WTC11 (cell line): ENCODE measurements at regions not wholly inside any gene's neighbourhood (a gene's known extent, or its start where the extent isn't known, plus 50 kb on each side); places are given as distances from the start of the nearest gene placed in this dataset.
A peak's percentile ranks its signal among the peaks of the same experiment; 100 is the strongest.

Experiments used
- ATAC-seq: fragments of 200-7000 bp; cut with Tn5 transposase; 2 replicates; pipeline ENCODE4 v1.10.0; 2021; ENCODE audit warnings: mild to moderate bottlenecking, moderate library complexity
- CTCF ChIA-PET: fragments of 300-600 bp; sonication (Branson Sonifier 250); formaldehyde crosslinking; loops from one replicate; lab custom pipeline; 2021; ENCODE audit warnings: antibody characterized with exemption; lab: Charles Lee
- POLR2A ChIA-PET: fragments of 350-600 bp; sonication (Branson Sonifier 250); formaldehyde crosslinking; loops from one replicate; lab custom pipeline; 2021; ENCODE audit warnings: antibody characterized with exemption; lab: Charles Lee
- DNase-seq: peaks from one replicate; pipeline ENCODE4 v3.0.0; 2021; ENCODE audit warnings: low spot score
- H3K27ac Mint-ChIP-seq: 2 replicates; pipeline ENCODE4 v1.8.0; 2021; ENCODE audit warnings: mixed read lengths
- H3K27me3 Mint-ChIP-seq: 2 replicates; pipeline ENCODE4 v1.8.0; 2021; ENCODE audit warnings: low read depth, mild to moderate bottlenecking, moderate library complexity, mixed read lengths
- H3K36me3 Mint-ChIP-seq: 2 replicates; pipeline ENCODE4 v1.8.0; 2021; ENCODE audit warnings: mixed read lengths
- H3K4me1 Mint-ChIP-seq: 2 replicates; pipeline ENCODE4 v1.8.0; 2022; ENCODE audit warnings: mixed read lengths
- H3K4me3 Mint-ChIP-seq: 2 replicates; pipeline ENCODE4 v1.8.0; 2021; ENCODE audit warnings: mild to moderate bottlenecking, moderate library complexity, mixed read lengths
- H3K9me3 Mint-ChIP-seq: 2 replicates; pipeline ENCODE4 v1.8.0; 2021; ENCODE audit warnings: mixed read lengths
- ARID4B ChIP-seq: sonication (generic); formaldehyde crosslinking; IDR thresholded peaks from 2 replicates; pipeline ENCODE4 v1.8.0; 2023; ENCODE audit warnings: missing genetic modification reagents, mild to moderate bottlenecking, borderline replicate concordance
- CREM ChIP-seq: sonication (generic); formaldehyde crosslinking; IDR thresholded peaks from 2 replicates; pipeline ENCODE4 v1.8.1; 2022; ENCODE audit warnings: mild to moderate bottlenecking, missing genetic modification reagents, moderate library complexity
- FOXP4 ChIP-seq: sonication (generic); formaldehyde crosslinking; IDR thresholded peaks from 2 replicates; pipeline ENCODE4 v1.8.0; 2022; ENCODE audit warnings: mild to moderate bottlenecking, missing genetic modification reagents
- MYBL2 ChIP-seq: sonication (generic); formaldehyde crosslinking; IDR thresholded peaks from 2 replicates; pipeline ENCODE4 v1.8.1; 2023; ENCODE audit warnings: mild to moderate bottlenecking, moderate library complexity, missing genetic modification reagents
- NFYB ChIP-seq: sonication (generic); formaldehyde crosslinking; conservative IDR thresholded peaks from 2 replicates; pipeline ENCODE4 v1.8.0; 2022; ENCODE audit warnings: low read depth, missing genetic modification reagents
- NR2C2 ChIP-seq: sonication (generic); formaldehyde crosslinking; IDR thresholded peaks from 2 replicates; pipeline ENCODE4 v1.8.0; 2022; ENCODE audit warnings: mild to moderate bottlenecking, missing genetic modification reagents
- TP53 ChIP-seq: sonication (generic); formaldehyde crosslinking; IDR thresholded peaks from 2 replicates; pipeline ENCODE4 v1.8.1; 2023; ENCODE audit warnings: mild to moderate bottlenecking, missing genetic modification reagents
- ZNF121 ChIP-seq: sonication (generic); formaldehyde crosslinking; IDR thresholded peaks from 2 replicates; pipeline ENCODE4 v1.8.0; 2023; ENCODE audit warnings: missing genetic modification reagents
- ZNF512 ChIP-seq: sonication (generic); formaldehyde crosslinking; IDR thresholded peaks from 2 replicates; pipeline ENCODE4 v1.8.1; 2022; ENCODE audit warnings: missing genetic modification reagents, borderline replicate concordance
- ZNF532 ChIP-seq: fragments of 250-450 bp; sonication (Bioruptor Pico); IDR thresholded peaks from 2 replicates; pipeline ENCODE4 v1.9.0; 2021; ENCODE audit warnings: mild to moderate bottlenecking, borderline replicate concordance
- TF ChIP-seq, protein P1 (sequence below): fragments of 250-450 bp; sonication (Bioruptor Pico); conservative IDR thresholded peaks from 2 replicates; pipeline ENCODE4 v1.9.0; 2021; ENCODE audit warnings: mild to moderate bottlenecking
- TF ChIP-seq, protein P2 (sequence below): sonication (generic); formaldehyde crosslinking; IDR thresholded peaks from 2 replicates; pipeline ENCODE4 v1.8.0; 2022; ENCODE audit warnings: mild to moderate bottlenecking, missing genetic modification reagents
- TF ChIP-seq, protein P3 (sequence below): sonication (generic); formaldehyde crosslinking; IDR thresholded peaks from 2 replicates; pipeline ENCODE4 v1.8.1; 2023; ENCODE audit warnings: mild to moderate bottlenecking, missing genetic modification reagents
- TF ChIP-seq, protein P4 (sequence below): sonication (generic); formaldehyde crosslinking; IDR thresholded peaks from 2 replicates; pipeline ENCODE4 v1.8.0; 2022; ENCODE audit warnings: mild to moderate bottlenecking, missing genetic modification reagents
- TF ChIP-seq, protein P5 (sequence below): fragments of 250-450 bp; sonication (Bioruptor Pico); IDR thresholded peaks from 2 replicates; pipeline ENCODE4 v1.9.0; 2021; ENCODE audit warnings: moderate library complexity, mild to moderate bottlenecking, inconsistent platforms, borderline replicate concordance
- TF ChIP-seq, protein P6 (sequence below): sonication (generic); formaldehyde crosslinking; IDR thresholded peaks from 2 replicates; pipeline ENCODE4 v1.8.1; 2023; ENCODE audit warnings: mild to moderate bottlenecking, missing genetic modification reagents, moderate library complexity

DNA sequence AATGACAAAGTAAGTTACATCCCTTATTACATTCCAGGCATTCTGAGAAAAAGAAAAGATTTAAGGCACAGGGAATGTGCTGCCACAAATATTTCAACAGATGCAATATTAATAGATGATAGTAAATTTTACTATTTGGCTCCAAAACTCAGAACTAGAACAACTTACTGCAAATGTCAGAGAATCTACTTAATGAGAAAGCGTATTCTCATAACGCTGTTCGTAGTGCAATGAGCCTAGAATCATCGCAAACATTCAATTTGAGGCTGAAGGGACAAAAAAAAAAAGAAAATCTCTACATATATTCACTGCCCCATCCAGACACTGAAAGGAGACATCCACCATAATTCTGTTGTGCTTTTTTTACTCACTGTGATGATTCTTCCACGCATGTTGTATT, 272.1 kb upstream of the DOK6 start (continued):
- TF ChIP-seq FOXP4 (CRISPR knock-in tag) (no peak), ZNF532 (CRISPR knock-in tag) (no peak), NR2C2 (no peak)
- TF ChIP-seq, protein P1, sequence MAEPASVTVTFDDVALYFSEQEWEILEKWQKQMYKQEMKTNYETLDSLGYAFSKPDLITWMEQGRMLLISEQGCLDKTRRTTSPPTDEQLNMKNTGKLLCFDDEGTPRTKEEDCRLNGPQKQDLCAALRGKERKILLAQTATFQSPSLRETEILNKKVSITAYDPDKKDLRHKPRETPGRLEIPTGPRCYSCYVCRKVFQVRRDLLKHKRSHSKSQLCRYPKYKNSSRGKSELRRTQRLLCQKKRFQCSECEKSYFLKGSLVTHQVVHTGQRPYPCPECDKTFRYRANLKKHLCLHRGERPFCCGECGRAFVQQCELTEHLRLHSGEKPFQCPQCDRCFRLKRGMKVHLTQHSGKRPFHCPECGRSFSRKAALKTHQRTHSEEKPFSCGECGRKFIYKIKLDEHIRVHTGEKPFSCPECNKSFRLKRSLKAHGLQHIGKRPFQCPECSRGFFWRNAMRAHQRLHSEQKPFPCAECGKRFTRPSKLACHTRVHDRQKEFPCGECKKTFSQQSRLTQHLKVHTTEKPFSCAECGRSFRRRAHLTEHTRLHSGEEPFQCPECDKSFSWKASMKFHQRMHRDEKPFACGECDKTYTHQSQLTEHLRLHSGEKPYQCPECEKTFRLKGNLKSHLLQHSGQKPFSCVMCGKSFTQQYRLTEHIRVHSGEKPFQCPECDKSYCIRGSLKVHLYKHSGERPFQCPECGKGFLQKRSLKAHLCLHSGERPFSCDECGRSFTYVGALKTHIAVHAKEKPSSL (CRISPR knock-in tag): no peak

- ChIA-PET POLR2A (no interaction called here), CTCF (no interaction called here)
- Mint-ChIP-seq H3K36me3 (no peaks in the 10 kb centered on the region), H3K27me3 (no peaks in the 10 kb centered on the region), H3K27ac (no peak overlapping the region), H3K4me1 (no peaks in the 10 kb centered on the region), H3K9me3 (peaks cover 5% of the 10 kb centered on the region; the same call in 1 of the 2 replicates), H3K4me3 (no peak overlapping the region)
- ATAC-seq (peak; percentile 52), DNase-seq (no peak)
- TF ChIP-seq, protein P2, sequence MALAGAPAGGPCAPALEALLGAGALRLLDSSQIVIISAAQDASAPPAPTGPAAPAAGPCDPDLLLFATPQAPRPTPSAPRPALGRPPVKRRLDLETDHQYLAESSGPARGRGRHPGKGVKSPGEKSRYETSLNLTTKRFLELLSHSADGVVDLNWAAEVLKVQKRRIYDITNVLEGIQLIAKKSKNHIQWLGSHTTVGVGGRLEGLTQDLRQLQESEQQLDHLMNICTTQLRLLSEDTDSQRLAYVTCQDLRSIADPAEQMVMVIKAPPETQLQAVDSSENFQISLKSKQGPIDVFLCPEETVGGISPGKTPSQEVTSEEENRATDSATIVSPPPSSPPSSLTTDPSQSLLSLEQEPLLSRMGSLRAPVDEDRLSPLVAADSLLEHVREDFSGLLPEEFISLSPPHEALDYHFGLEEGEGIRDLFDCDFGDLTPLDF (CRISPR knock-in tag): no peak
- TF ChIP-seq ZNF512 (CRISPR knock-in tag) (no peak), TP53 (CRISPR knock-in tag) (no peak), CREM (no peak), NFYB (CRISPR knock-in tag) (no peak), MYBL2 (CRISPR knock-in tag) (no peak), ARID4B (CRISPR knock-in tag) (no peak), ZNF121 (CRISPR knock-in tag) (no peak)
- TF ChIP-seq, protein P3, sequence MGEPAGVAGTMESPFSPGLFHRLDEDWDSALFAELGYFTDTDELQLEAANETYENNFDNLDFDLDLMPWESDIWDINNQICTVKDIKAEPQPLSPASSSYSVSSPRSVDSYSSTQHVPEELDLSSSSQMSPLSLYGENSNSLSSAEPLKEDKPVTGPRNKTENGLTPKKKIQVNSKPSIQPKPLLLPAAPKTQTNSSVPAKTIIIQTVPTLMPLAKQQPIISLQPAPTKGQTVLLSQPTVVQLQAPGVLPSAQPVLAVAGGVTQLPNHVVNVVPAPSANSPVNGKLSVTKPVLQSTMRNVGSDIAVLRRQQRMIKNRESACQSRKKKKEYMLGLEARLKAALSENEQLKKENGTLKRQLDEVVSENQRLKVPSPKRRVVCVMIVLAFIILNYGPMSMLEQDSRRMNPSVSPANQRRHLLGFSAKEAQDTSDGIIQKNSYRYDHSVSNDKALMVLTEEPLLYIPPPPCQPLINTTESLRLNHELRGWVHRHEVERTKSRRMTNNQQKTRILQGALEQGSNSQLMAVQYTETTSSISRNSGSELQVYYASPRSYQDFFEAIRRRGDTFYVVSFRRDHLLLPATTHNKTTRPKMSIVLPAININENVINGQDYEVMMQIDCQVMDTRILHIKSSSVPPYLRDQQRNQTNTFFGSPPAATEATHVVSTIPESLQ (CRISPR knock-in tag): no peak
- TF ChIP-seq, protein P4, sequence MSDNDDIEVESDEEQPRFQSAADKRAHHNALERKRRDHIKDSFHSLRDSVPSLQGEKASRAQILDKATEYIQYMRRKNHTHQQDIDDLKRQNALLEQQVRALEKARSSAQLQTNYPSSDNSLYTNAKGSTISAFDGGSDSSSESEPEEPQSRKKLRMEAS: no peak
- TF ChIP-seq, protein P5, sequence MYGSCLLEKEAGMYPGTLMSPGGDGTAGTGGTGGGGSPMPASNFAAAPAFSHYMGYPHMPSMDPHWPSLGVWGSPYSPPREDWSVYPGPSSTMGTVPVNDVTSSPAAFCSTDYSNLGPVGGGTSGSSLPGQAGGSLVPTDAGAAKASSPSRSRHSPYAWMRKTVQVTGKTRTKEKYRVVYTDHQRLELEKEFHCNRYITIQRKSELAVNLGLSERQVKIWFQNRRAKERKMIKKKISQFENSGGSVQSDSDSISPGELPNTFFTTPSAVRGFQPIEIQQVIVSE: no peak
- TF ChIP-seq, protein P6, sequence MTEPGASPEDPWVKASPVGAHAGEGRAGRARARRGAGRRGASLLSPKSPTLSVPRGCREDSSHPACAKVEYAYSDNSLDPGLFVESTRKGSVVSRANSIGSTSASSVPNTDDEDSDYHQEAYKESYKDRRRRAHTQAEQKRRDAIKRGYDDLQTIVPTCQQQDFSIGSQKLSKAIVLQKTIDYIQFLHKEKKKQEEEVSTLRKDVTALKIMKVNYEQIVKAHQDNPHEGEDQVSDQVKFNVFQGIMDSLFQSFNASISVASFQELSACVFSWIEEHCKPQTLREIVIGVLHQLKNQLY (CRISPR knock-in tag): no peak
Observed at GRCh38 chr18:69128978-69129377, 271.7 kb upstream of the DOK6 start.
